Glomerular visceral epithelial cell (primary cell): ENCODE measurements at regions not wholly inside any gene's neighbourhood (a gene's known extent, or its start where the extent isn't known, plus 50 kb on each side); places are given as distances from the start of the nearest gene placed in this dataset.

Source experiments
- DNase-seq: peaks from one replicate; pipeline ENCODE4 v3.0.0-alpha.2; 2016; ENCODE audit errors: extremely low spot score

- no peak for DNase-seq
Observed at GRCh38 chr13:106297283-106297682, 238.2 kb downstream of the EFNB2 start.

- DNase-seq, result no peak
Observed at GRCh38 chr13:106296723-106297122, 238.7 kb downstream of the EFNB2 start.

- DNase-seq, result no peak
Observed at GRCh38 chr13:106295971-106296370, 239.5 kb downstream of the EFNB2 start.

GRCh38 chr13:106291006-106291405 lies 244.5 kb downstream of the EFNB2 start:
- DNase-seq, result peak; percentile 12

- DNase-seq, result no peak
Observed at GRCh38 chr13:106287351-106287750, 248.1 kb downstream of the EFNB2 start.

- DNase-seq, result no peak
Observed at GRCh38 chr13:106286811-106287210, 248.7 kb downstream of the EFNB2 start.

- DNase-seq, result peak; percentile 7
Observed at GRCh38 chr13:106284358-106284757, 251.1 kb downstream of the EFNB2 start.

GRCh38 chr13:106281426-106281825 lies 254.0 kb downstream of the EFNB2 start:
- no peak for DNase-seq

- DNase-seq, result no peak
Observed at GRCh38 chr13:106277484-106278154, 257.8 kb downstream of the EFNB2 start.

- DNase-seq, result no peak
Observed at GRCh38 chr13:106276876-106277275, 258.6 kb downstream of the EFNB2 start.

- DNase-seq, result no peak
Observed at GRCh38 chr13:106275446-106276032, 259.9 kb downstream of the EFNB2 start.

GRCh38 chr13:106274551-106275203 lies 260.8 kb downstream of the EFNB2 start:
- no peak for DNase-seq

- no peak for DNase-seq
Observed at GRCh38 chr13:106263801-106264200, 271.7 kb downstream of the EFNB2 start.

GRCh38 chr13:106262886-106263285 lies 272.6 kb downstream of the EFNB2 start:
- DNase-seq, result peak; percentile 28

- no peak for DNase-seq
Observed at GRCh38 chr13:106261450-106261849, 274.0 kb downstream of the EFNB2 start.

GRCh38 chr13:106260352-106260751 lies 275.1 kb downstream of the EFNB2 start:
- no peak for DNase-seq

GRCh38 chr13:106259928-106260327 lies 275.5 kb downstream of the EFNB2 start:
- DNase-seq, result no peak

GRCh38 chr13:106246666-106247188 lies 288.7 kb downstream of the EFNB2 start:
- no peak for DNase-seq

GRCh38 chr13:106246242-106246641 lies 289.2 kb downstream of the EFNB2 start:
- DNase-seq, result no peak

- DNase-seq, result no peak
Observed at GRCh38 chr13:106243011-106243565, 292.4 kb downstream of the EFNB2 start.

- DNase-seq, result no peak
Observed at GRCh38 chr13:106241974-106242953, 293.2 kb downstream of the EFNB2 start.
